Right lobe of liver (tissue), 6 donors: ENCODE measurements at regions not wholly inside any gene's neighbourhood (a gene's known extent, or its start where the extent isn't known, plus 50 kb on each side); places are given as distances from the start of the nearest gene placed in this dataset.

Experiments
- ATAC-seq, 4 donors: fragments of 200-7000 bp; cut with Tn5 transposase; one replicate each; pipeline ENCODE4 v1.9.1; 2020; ENCODE audit warnings: mild to moderate bottlenecking in 4 of 4, moderate library complexity in 4 of 4
- DNase-seq, 3 donors: peaks; one replicate each; pipeline ENCODE4 v3.0.0-alpha.2; 2020
- H3K27ac ChIP-seq, 3 donors: fragments of 200-600 bp; one replicate each; pipeline ENCODE4 v1.8.0; 2022
- H3K27me3 ChIP-seq, 2 donors: fragments of 200-600 bp; one replicate each; pipeline ENCODE4 v1.8.0; 2022
- H3K36me3 ChIP-seq, 4 donors: fragments of 200-600 bp; sonication (generic) in 1 of 4; one replicate each; pipeline versions ENCODE4 v1.5.1 to v1.8.0; 2017 to 2022; ENCODE audit warnings: control low read depth in 1 of 4
- H3K4me1 ChIP-seq, 4 donors: fragments of 200-600 bp; sonication (generic) in 1 of 4; one replicate each; pipeline versions ENCODE4 v1.5.1 to v1.8.0; 2017 to 2022; ENCODE audit warnings: control low read depth in 1 of 4
- H3K4me3 ChIP-seq, 3 donors: fragments of 200-600 bp; one replicate each; pipeline ENCODE4 v1.8.0; 2022
- H3K9me3 ChIP-seq, 4 donors: fragments of 200-600 bp; sonication (generic) in 1 of 4; one replicate each; pipeline versions ENCODE4 v1.5.1 to v1.8.0; 2017 to 2022; ENCODE audit warnings: control low read depth in 1 of 4
- CTCF ChIP-seq, 4 donors: fragments of 200-600 bp in 3 of 4; fragments of 450-650 bp in 1 of 4; IDR thresholded peaks; one replicate each; pipeline versions ENCODE4 v1.5.1 to v1.8.0; 2016 to 2022; ENCODE audit warnings: antibody characterized with exemption in 4 of 4, mild to moderate bottlenecking in 2 of 4
- POLR2A ChIP-seq: fragments of 450-650 bp; IDR thresholded peaks from one replicate; pipeline ENCODE4 v1.6.1; 2017; ENCODE audit warnings: antibody characterized with exemption, mild to moderate bottlenecking
- whole genome bisulfite sequencing: methylation state at CpG from one replicate; pipeline ENCODE4 v1.1.6; 2018; ENCODE audit warnings: low coverage, low lambda C conversion rate; ENCODE audit not compliant: insufficient coverage; ENCODE audit errors: missing lambda C conversion rate; 5-methylcytosine and 5-hydroxymethylcytosine counted together
- intact Hi-C, 2 donors: fragments of 100-400 bp; cut with DNase I; formaldehyde crosslinking; loops; one replicate each; pipeline versions ENCODE4 v1.11.2 to v1.14.1; 2022
- donor health status: DM: no; HTN: yes; CAD: no.
- donor health status: DM: no; HTN: no; CAD: no.
- donor health status: DM: no; HTN: no; CAD: no.
- donor health status: DM: no; HTN: yes; CAD: no.
- donor health status: DM: no; HTN: yes; CAD: no.

GRCh38 chr3:166011771-166012170, 174.5 kb upstream of the BCHE start:
- 88% methylated on average over 1 of the region's 1 CpG for WGBS
- H3K4me3 ChIP-seq: no peak overlapping the region
- H3K27me3 ChIP-seq: no peaks in the 10 kb centered on the region
- ATAC-seq: no peak
- H3K4me1 ChIP-seq: no peaks in the 10 kb centered on the region
- H3K36me3 ChIP-seq: no peaks in the 10 kb centered on the region
- intact Hi-C loops: no loop called here
- no peaks in the 10 kb centered on the region for H3K9me3 ChIP-seq
- DNase-seq: no peak
- TF ChIP-seq POLR2A: no peak
- no peak for TF ChIP-seq CTCF (IDR thresholded peaks at IDR 0.05)
- no peak overlapping the region for H3K27ac ChIP-seq

- Histone ChIP-seq H3K4me1 (no peaks in the 10 kb centered on the region), H3K9me3 (no peaks in the 10 kb centered on the region), H3K36me3 (no peaks in the 10 kb centered on the region), H3K4me3 (no peak overlapping the region), H3K27me3 (no peaks in the 10 kb centered on the region), H3K27ac (no peak overlapping the region)
- 89% methylated on average over 1 of the region's 1 CpG for WGBS
- no peak for ATAC-seq
- DNase-seq: no peak
- intact Hi-C loops: no loop called here
- TF ChIP-seq POLR2A (no peak), CTCF (IDR thresholded peaks at IDR 0.05) (no peak)
Measured at GRCh38 chr3:166005126-166005525, 167.9 kb upstream of the BCHE start.

GRCh38 chr3:165994293-165994692, 157.1 kb upstream of the BCHE start:
- Histone ChIP-seq H3K27ac (no peak overlapping the region), H3K36me3 (no peaks in the 10 kb centered on the region), H3K9me3 (no peaks in the 10 kb centered on the region), H3K4me1 (no peaks in the 10 kb centered on the region), H3K4me3 (no peak overlapping the region), H3K27me3 (no peaks in the 10 kb centered on the region)
- ATAC-seq (peak in 3 of 4 donors; percentile 33 to 53 (median 40)), DNase-seq (no peak)
- WGBS: 11% methylated on average over 1 of the region's 1 CpG
- TF ChIP-seq POLR2A: no peak
- TF ChIP-seq CTCF (IDR thresholded peaks at IDR 0.05): no peak
- intact Hi-C loops: no loop called here

- ATAC-seq (no peak), DNase-seq (no peak)
- intact Hi-C loops: no loop called here
- Histone ChIP-seq H3K27ac (no peak overlapping the region), H3K4me1 (no peaks in the 10 kb centered on the region), H3K36me3 (no peaks in the 10 kb centered on the region), H3K27me3 (no peaks in the 10 kb centered on the region), H3K4me3 (no peak overlapping the region), H3K9me3 (no peaks in the 10 kb centered on the region)
- 22% methylated on average over 1 of the region's 1 CpG for WGBS
- TF ChIP-seq POLR2A: no peak
- no peak for TF ChIP-seq CTCF (IDR thresholded peaks at IDR 0.05)
Measured at GRCh38 chr3:165984589-165984988, 147.4 kb upstream of the BCHE start.

- 10% methylated on average over 2 of the region's 2 CpGs for WGBS
- no peaks in the 10 kb centered on the region for H3K27me3 ChIP-seq
- no peaks in the 10 kb centered on the region for H3K36me3 ChIP-seq
- no peak for ATAC-seq
- intact Hi-C loops: no loop called here
- no peaks in the 10 kb centered on the region for H3K9me3 ChIP-seq
- no peak overlapping the region for H3K4me3 ChIP-seq
- no peak for DNase-seq
- no peak overlapping the region for H3K27ac ChIP-seq
- TF ChIP-seq POLR2A (no peak), CTCF (IDR thresholded peaks at IDR 0.05) (no peak)
- no peaks in the 10 kb centered on the region for H3K4me1 ChIP-seq
Measured at GRCh38 chr3:165983284-165983683, 146.1 kb upstream of the BCHE start.
